OCI-LY1 (cell line): ENCODE measurements at regions not wholly inside any gene's neighbourhood (a gene's known extent, or its start where the extent isn't known, plus 50 kb on each side); places are given as distances from the start of the nearest gene placed in this dataset.

Experiments used
- CTCF ChIP-seq: fragments of 200-600 bp; sonication (generic), shearing (Covaris generic); IDR thresholded peaks from 2 replicates; pipeline ENCODE4 v1.5.1; 2017; ENCODE audit warnings: mild to moderate bottlenecking, antibody characterized with exemption, low read length, moderate library complexity, mixed read lengths
- EZH2 ChIP-seq: fragments of 200-600 bp; sonication (generic), shearing (Covaris generic); IDR thresholded peaks from 2 replicates; pipeline ENCODE4 v1.8.0; 2017; ENCODE audit warnings: borderline replicate concordance, mixed run types, mild to moderate bottlenecking, antibody characterized with exemption, low read length, moderate library complexity, mixed read lengths

- TF ChIP-seq EZH2 = no peak
- TF ChIP-seq CTCF = no peak
These were observed 362.7 kb downstream of the SIPA1L2 start for GRCh38 chr1:232267092-232267836.
